ENCODE measurements at regions not wholly inside any gene's neighbourhood (a gene's known extent, or its start where the extent isn't known, plus 50 kb on each side); places are given as distances from the start of the nearest gene placed in this dataset.

DNA sequence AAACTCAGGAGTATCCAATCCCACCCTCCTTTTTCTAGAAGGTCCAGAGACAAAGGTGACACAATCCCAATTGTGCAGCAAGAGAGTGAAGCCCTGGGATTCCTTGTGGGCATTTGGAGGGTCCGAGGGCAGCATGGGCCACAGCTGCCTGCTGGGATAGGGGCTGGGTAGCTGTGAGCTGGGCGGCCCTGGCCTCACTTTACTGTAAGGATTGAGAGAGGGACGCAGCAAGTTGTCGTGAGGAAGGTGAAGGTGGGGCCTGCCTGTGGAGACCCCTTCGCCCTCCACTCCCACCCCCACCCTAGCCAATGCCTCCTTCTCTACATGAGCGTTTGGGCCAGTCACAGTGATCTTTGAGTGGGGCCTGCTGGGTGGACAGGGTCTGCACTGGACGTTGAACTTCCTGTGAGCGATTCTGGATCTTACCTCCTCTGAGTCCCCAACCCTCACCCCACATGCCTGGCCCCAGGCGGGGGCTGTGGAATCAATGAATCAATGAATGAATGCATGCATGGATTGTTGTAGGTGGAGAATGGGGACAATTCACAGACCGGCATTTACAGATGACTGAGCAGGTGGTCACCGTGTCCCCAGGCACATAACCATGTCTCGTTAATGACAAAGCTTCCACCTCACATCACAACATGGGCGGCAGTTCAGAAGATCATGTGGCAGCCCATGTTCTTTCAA lies 107.2 kb downstream of the INHBB start:
- H3K4me1 ChIP-seq, result peaks cover 0 to 5% of the 10 kb centered on the region in 2 donors
- no peak overlapping the region for H3K27ac ChIP-seq
- no peak overlapping the region for H3K4me3 ChIP-seq (replicated peaks in 1 of 3)
- no peaks in the 10 kb centered on the region for H3K27me3 ChIP-seq
- intact Hi-C loops (cut with DNase I), result no loop called here
- TF ChIP-seq, protein P1, sequence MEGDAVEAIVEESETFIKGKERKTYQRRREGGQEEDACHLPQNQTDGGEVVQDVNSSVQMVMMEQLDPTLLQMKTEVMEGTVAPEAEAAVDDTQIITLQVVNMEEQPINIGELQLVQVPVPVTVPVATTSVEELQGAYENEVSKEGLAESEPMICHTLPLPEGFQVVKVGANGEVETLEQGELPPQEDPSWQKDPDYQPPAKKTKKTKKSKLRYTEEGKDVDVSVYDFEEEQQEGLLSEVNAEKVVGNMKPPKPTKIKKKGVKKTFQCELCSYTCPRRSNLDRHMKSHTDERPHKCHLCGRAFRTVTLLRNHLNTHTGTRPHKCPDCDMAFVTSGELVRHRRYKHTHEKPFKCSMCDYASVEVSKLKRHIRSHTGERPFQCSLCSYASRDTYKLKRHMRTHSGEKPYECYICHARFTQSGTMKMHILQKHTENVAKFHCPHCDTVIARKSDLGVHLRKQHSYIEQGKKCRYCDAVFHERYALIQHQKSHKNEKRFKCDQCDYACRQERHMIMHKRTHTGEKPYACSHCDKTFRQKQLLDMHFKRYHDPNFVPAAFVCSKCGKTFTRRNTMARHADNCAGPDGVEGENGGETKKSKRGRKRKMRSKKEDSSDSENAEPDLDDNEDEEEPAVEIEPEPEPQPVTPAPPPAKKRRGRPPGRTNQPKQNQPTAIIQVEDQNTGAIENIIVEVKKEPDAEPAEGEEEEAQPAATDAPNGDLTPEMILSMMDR (IDR thresholded peaks at IDR 0.05), result no peak
- TF ChIP-seq POLR2A (IDR thresholded peaks at IDR 0.05), result no peak
- H3K9me3 ChIP-seq, result no peaks in the 10 kb centered on the region
- H3K36me3 ChIP-seq, result no peaks in the 10 kb centered on the region
- whole genome bisulfite sequencing, 2 donors, result 90 to 96% methylated on average over 13 of the region's 13 CpGs
- DNase-seq, result no peak

DNA sequence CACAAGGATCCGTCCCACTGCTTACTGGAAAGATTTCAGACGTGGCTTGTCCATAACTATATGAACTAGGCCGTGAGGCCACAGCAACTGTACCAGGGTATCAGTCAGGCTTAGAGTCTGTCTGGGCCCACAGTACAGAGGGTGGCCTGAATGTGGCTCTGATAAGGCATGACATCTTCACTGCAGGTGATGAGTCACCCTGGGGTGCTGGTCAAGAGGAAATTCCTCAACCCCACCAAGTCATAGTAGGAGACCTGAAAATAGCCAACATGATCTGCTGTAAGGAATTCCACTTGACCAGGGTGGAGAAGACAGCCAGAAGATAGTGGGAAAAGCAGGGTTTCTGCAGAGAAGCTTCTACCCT lies 107.7 kb downstream of the INHBB start:
- Histone ChIP-seq H3K27me3 (no peaks in the 10 kb centered on the region), H3K9me3 (no peaks in the 10 kb centered on the region), H3K36me3 (no peaks in the 10 kb centered on the region), H3K27ac (no peak overlapping the region), H3K4me1 (peaks cover 0 to 5% of the 10 kb centered on the region in 2 donors), H3K4me3 (replicated peaks in 1 of 3) (no peak overlapping the region)
- TF ChIP-seq, protein P1 (IDR thresholded peaks at IDR 0.05), result no peak
- no peak for TF ChIP-seq POLR2A (IDR thresholded peaks at IDR 0.05)
- intact Hi-C loops (cut with DNase I), result no loop called here
- DNase-seq, result no peak
- 80 to 89% methylated on average over 1 to 3 of the region's 3 CpGs for WGBS, 2 donors

GRCh38 chr2:120454654-120455385 lies 108.9 kb downstream of the INHBB start:
- H3K4me1 ChIP-seq, result no peaks in the 10 kb centered on the region
- H3K36me3 ChIP-seq, result no peaks in the 10 kb centered on the region
- no peak for TF ChIP-seq POLR2A (IDR thresholded peaks at IDR 0.05)
- TF ChIP-seq, protein P1 (IDR thresholded peaks at IDR 0.05), result no peak
- WGBS, 2 donors, result 87% methylated on average over 12 of the region's 12 CpGs
- intact Hi-C loops (cut with DNase I), result no loop called here
- H3K4me3 ChIP-seq (replicated peaks in 1 of 3), result no peak overlapping the region
- no peak for DNase-seq
- no peaks in the 10 kb centered on the region for H3K27me3 ChIP-seq
- H3K27ac ChIP-seq, result no peak overlapping the region
- H3K9me3 ChIP-seq, result no peaks in the 10 kb centered on the region

GRCh38 chr2:120455390-120455789 lies 109.5 kb downstream of the INHBB start:
- H3K36me3 ChIP-seq, result no peaks in the 10 kb centered on the region
- H3K4me3 ChIP-seq (replicated peaks in 1 of 3), result no peak overlapping the region
- intact Hi-C loops (cut with DNase I), result no loop called here
- H3K27ac ChIP-seq, result no peak overlapping the region
- H3K9me3 ChIP-seq, result no peaks in the 10 kb centered on the region
- TF ChIP-seq, protein P1 (IDR thresholded peaks at IDR 0.05), result no peak
- no peak for TF ChIP-seq POLR2A (IDR thresholded peaks at IDR 0.05)
- no peak for DNase-seq
- H3K4me1 ChIP-seq, result no peaks in the 10 kb centered on the region
- 91 to 98% methylated on average over 1 of the region's 1 CpG for WGBS, 2 donors
- no peaks in the 10 kb centered on the region for H3K27me3 ChIP-seq

- H3K9me3 ChIP-seq, result no peaks in the 10 kb centered on the region
- no peaks in the 10 kb centered on the region for H3K36me3 ChIP-seq
- no peaks in the 10 kb centered on the region for H3K27me3 ChIP-seq
- H3K27ac ChIP-seq, result no peak overlapping the region
- no peaks in the 10 kb centered on the region for H3K4me1 ChIP-seq
- TF ChIP-seq, protein P1 (IDR thresholded peaks at IDR 0.05), result no peak
- TF ChIP-seq POLR2A (IDR thresholded peaks at IDR 0.05), result no peak
- H3K4me3 ChIP-seq (replicated peaks in 1 of 3), result no peak overlapping the region
- intact Hi-C loops (cut with DNase I), result no loop called here
- WGBS, 2 donors, result 88 to 92% methylated on average over 1 of the region's 1 CpG
- no peak for DNase-seq
Observed at GRCh38 chr2:120456867-120457266, 110.9 kb downstream of the INHBB start.
